CD4-positive, alpha-beta T cell (primary cell): ENCODE measurements at regions not wholly inside any gene's neighbourhood (a gene's known extent, or its start where the extent isn't known, plus 50 kb on each side); places are given as distances from the start of the nearest gene placed in this dataset.

Experiments
- ATAC-seq: fragments of 200-7000 bp; cut with Tn5 transposase; one replicate; pipeline ENCODE4 v1.10.0; 2022; ENCODE audit warnings: mild to moderate bottlenecking; ENCODE audit not compliant: poor library complexity
- CTCF ChIA-PET: fragments of 350-600 bp; sonication (Branson Sonifier 250); formaldehyde crosslinking; loops from one replicate; lab custom pipeline; 2021; ENCODE audit warnings: antibody characterized with exemption, inconsistent platforms; lab: Charles Lee
- POLR2A ChIA-PET: fragments of 350-600 bp; sonication (Branson Sonifier 250); formaldehyde crosslinking; loops from one replicate; lab custom pipeline; 2021; ENCODE audit warnings: antibody characterized with exemption, inconsistent platforms; lab: Charles Lee
- DNase-seq, 14 experiments: peaks; one replicate each; pipeline ENCODE4 v3.0.0-alpha.2; 2013 to 2020; ENCODE audit warnings: mixed read lengths in 2 of 14
- H3K27ac ChIP-seq, 2 donors: one replicate each; pipeline versions ENCODE4 v1.5.1 to v1.7.0; 2013; ENCODE audit warnings: low read length in 2 of 2, low read depth in 1 of 2, mild to moderate bottlenecking in 1 of 2
- H3K27me3 ChIP-seq, 2 experiments: 1 replicate in 1 of 2; 2 replicates in 1 of 2; pipeline versions ENCODE4 v1.6.1 to v1.7.0; 2013; ENCODE audit warnings: low read length in 2 of 2, control low read depth in 1 of 2, mild to moderate bottlenecking in 1 of 2, moderate library complexity in 1 of 2; ENCODE audit not compliant: insufficient read depth in 2 of 2, control insufficient read depth in 1 of 2
- H3K36me3 ChIP-seq: one replicate; pipeline ENCODE4 v1.6.1; 2013; ENCODE audit warnings: low read length, control low read depth; ENCODE audit not compliant: insufficient read depth
- H3K4me1 ChIP-seq: one replicate; pipeline ENCODE4 v1.6.1; 2013; ENCODE audit warnings: low read length, control low read depth; ENCODE audit not compliant: insufficient read depth
- H3K4me3 ChIP-seq: one replicate; pipeline ENCODE4 v1.5.1; 2013; ENCODE audit warnings: mild to moderate bottlenecking, low read length, moderate library complexity
- H3K9me3 ChIP-seq, 2 experiments: 1 replicate in 1 of 2; 2 replicates in 1 of 2; pipeline versions ENCODE4 v1.6.1 to v1.7.0; 2013; ENCODE audit warnings: low read length in 2 of 2, mild to moderate bottlenecking in 2 of 2, control low read depth in 1 of 2, moderate library complexity in 1 of 2; ENCODE audit not compliant: control insufficient read depth in 1 of 2, insufficient read depth in 1 of 2
- H3K27ac Mint-ChIP-seq: one replicate; pipeline ENCODE4 v1.8.0; 2020; ENCODE audit warnings: mixed read lengths
- H3K27me3 Mint-ChIP-seq: one replicate; pipeline ENCODE4 v1.8.0; 2021; ENCODE audit warnings: mixed read lengths
- H3K36me3 Mint-ChIP-seq: one replicate; pipeline ENCODE4 v1.8.0; 2021; ENCODE audit warnings: low read depth, mixed read lengths
- H3K4me1 Mint-ChIP-seq: one replicate; pipeline ENCODE4 v1.8.0; 2021; ENCODE audit warnings: low read depth, mixed read lengths
- H3K4me3 Mint-ChIP-seq: one replicate; pipeline ENCODE4 v1.8.0; 2020; ENCODE audit warnings: mild to moderate bottlenecking, mixed read lengths
- H3K9me3 Mint-ChIP-seq: one replicate; pipeline ENCODE4 v1.8.0; 2020; ENCODE audit warnings: mixed read lengths
- intact Hi-C, 2 experiments: fragments of 100-400 bp; cut with DNase I in 1 of 2; cut with micrococcal nuclease in 1 of 2; formaldehyde crosslinking; loops; one replicate each; pipeline versions ENCODE4 v1.15.1 to v1.9.0; 2023 to 2025; cut with DNase I, micrococcal nuclease
- TF ChIP-seq, protein P1 (sequence below): fragments of 200-600 bp; IDR thresholded peaks from one replicate; pipeline ENCODE4 v1.8.0; 2022; ENCODE audit warnings: antibody characterized with exemption, mild to moderate bottlenecking

DNA sequence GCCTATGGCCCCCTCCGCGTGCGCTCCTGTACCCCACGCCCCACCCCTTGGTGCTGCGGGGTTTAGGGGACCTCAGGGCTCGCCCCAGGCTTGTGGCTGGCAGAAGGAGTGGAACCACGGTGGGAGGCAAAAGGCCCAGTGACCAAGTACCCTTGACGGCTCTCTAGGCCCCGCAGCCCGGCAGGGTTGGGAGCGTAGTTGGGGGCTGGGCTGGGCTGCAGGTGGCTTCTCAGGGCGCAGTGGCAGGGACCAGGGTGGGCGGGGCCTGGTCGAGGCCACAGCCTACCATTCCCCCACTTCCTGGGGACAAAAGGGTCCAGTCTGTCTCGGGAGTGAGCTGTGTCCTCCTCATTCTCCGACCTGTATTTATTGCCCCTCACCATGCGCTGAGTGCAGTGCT lies 124.9 kb downstream of the RBFOX3 start:
- Histone ChIP-seq H3K9me3 (peaks cover 0 to 5% of the 10 kb centered on the region in 2 experiments), H3K4me3 (no peak overlapping the region), H3K4me1 (no peaks in the 10 kb centered on the region), H3K36me3 (no peaks in the 10 kb centered on the region), H3K27ac (no peak overlapping the region), H3K27me3 (peaks cover 38 to 54% of the 10 kb centered on the region in 2 experiments)
- intact Hi-C loops = no loop called here
- Mint-ChIP-seq H3K27ac (no peak overlapping the region), H3K36me3 (no peaks in the 10 kb centered on the region), H3K9me3 (no peaks in the 10 kb centered on the region), H3K4me3 (no peak overlapping the region), H3K27me3 (peaks cover 64% of the 10 kb centered on the region), H3K4me1 (no peaks in the 10 kb centered on the region)
- POLR2A ChIA-PET = no interaction called here
- DNase-seq (no peak), ATAC-seq (no peak)
- CTCF ChIA-PET = no interaction called here
- TF ChIP-seq, protein P1, sequence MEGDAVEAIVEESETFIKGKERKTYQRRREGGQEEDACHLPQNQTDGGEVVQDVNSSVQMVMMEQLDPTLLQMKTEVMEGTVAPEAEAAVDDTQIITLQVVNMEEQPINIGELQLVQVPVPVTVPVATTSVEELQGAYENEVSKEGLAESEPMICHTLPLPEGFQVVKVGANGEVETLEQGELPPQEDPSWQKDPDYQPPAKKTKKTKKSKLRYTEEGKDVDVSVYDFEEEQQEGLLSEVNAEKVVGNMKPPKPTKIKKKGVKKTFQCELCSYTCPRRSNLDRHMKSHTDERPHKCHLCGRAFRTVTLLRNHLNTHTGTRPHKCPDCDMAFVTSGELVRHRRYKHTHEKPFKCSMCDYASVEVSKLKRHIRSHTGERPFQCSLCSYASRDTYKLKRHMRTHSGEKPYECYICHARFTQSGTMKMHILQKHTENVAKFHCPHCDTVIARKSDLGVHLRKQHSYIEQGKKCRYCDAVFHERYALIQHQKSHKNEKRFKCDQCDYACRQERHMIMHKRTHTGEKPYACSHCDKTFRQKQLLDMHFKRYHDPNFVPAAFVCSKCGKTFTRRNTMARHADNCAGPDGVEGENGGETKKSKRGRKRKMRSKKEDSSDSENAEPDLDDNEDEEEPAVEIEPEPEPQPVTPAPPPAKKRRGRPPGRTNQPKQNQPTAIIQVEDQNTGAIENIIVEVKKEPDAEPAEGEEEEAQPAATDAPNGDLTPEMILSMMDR = no peak

DNA sequence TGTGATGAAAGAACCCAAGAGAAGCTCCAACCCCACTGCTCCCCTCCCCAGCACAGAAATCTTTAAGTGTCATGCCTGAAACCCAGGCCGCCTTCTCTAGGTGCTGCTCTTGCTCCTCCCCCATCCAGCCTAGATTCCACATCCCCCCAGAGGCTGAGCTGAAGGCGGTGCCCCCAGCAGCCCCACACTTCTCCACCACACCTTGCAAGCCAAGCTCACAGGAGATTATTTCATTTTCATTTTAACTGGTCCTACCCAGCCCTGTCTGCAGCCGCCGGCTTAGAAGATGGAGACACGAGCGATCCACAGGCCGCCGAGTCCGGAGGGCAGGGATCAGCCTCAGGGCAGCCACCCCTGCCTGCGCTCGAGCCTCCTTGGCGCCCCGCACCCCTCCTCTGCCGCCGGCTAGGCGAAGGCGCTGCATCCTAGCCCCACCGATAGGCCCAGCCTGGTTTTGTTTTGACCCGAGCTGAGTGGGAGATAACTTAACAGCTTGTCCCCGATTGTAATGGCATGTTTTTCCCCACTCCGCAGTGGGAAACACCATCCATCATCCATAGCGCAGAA lies 125.3 kb downstream of the RBFOX3 start:
- Mint-ChIP-seq H3K27ac (no peak overlapping the region), H3K9me3 (no peaks in the 10 kb centered on the region), H3K36me3 (no peaks in the 10 kb centered on the region), H3K4me3 (no peak overlapping the region), H3K4me1 (no peaks in the 10 kb centered on the region), H3K27me3 (peaks cover 66% of the 10 kb centered on the region)
- H3K9me3 ChIP-seq = peaks cover 0 to 5% of the 10 kb centered on the region in 2 experiments
- ATAC-seq (no peak), DNase-seq (no peak)
- no peak overlapping the region for H3K4me3 ChIP-seq
- no peaks in the 10 kb centered on the region for H3K4me1 ChIP-seq
- POLR2A ChIA-PET = no interaction called here
- H3K36me3 ChIP-seq = no peaks in the 10 kb centered on the region
- intact Hi-C loops = no loop called here
- H3K27ac ChIP-seq = no peak overlapping the region
- TF ChIP-seq, protein P1 = no peak
- H3K27me3 ChIP-seq = peaks cover 41 to 57% of the 10 kb centered on the region in 2 experiments
- CTCF ChIA-PET = no interaction called here

DNA sequence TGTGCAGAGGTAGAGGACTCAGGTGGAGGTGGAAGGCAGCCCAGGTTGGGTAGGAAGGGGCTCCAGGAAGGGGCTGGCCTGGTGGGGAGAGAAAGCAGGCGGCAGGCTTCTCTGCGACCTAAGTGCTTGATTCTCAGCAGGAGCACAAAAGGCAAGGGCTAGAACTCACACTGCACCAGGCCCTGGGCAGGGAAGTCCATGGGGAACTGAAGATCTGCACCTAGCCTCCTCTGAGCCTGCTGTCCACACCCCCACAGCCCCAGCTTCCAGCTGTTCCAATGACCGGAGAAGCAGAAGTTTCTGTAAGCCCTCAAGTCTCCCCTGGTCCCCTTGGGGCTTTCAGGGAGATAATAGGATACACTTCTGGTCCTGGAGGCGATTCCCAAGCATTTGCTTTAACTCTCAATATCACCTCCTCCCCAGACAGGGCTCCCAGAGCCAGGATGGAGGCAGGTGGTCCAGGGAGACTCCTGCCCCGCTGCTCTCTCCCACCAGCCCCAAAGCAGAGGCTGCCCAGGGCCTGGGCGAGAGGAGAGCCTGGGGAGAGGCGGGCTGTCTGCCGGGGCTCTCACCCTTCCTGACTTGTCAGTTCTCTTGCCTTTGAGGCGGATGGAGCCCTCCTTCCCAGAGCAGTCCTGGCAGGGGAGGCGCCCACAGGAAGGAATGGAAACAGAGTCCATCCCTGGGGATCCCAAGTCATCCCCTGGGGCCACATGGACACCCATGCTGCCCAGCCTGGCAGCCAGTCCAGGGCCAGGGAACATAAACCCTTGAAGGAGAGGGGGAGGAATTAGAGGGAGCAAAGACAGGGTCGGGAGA lies 126.0 kb downstream of the RBFOX3 start:
- TF ChIP-seq, protein P1 = no peak
- Histone ChIP-seq H3K36me3 (no peaks in the 10 kb centered on the region), H3K9me3 (peaks cover 0 to 5% of the 10 kb centered on the region in 2 experiments), H3K27ac (no peak overlapping the region), H3K27me3 (peaks cover 41 to 57% of the 10 kb centered on the region in 2 experiments), H3K4me1 (no peaks in the 10 kb centered on the region), H3K4me3 (no peak overlapping the region)
- Mint-ChIP-seq H3K4me1 (no peaks in the 10 kb centered on the region), H3K4me3 (no peak overlapping the region), H3K27ac (no peak overlapping the region), H3K36me3 (no peaks in the 10 kb centered on the region), H3K9me3 (no peaks in the 10 kb centered on the region), H3K27me3 (peaks cover 69% of the 10 kb centered on the region)
- ATAC-seq (no peak), DNase-seq (no peak)
- ChIA-PET POLR2A (no interaction called here), CTCF (no interaction called here)
- intact Hi-C loops = no loop called here
